CD14-positive monocyte (primary cell): ENCODE measurements at regions not wholly inside any gene's neighbourhood (a gene's known extent, or its start where the extent isn't known, plus 50 kb on each side); places are given as distances from the start of the nearest gene placed in this dataset.
"Not testable (repeated sequence)": the region's sequence is repeated elsewhere in the genome, so short reads cannot be mapped to it uniquely, and the experiment has no call there.

Experiments used
- DNase-seq, 3 donors: peaks; one replicate each; pipeline ENCODE4 v3.0.0-alpha.2; 2011 to 2022
- H2AFZ ChIP-seq: 2 replicates; pipeline ENCODE4 v1.6.0; 2012; ENCODE audit warnings: mild to moderate bottlenecking, low read depth, low read length, inconsistent platforms; ENCODE audit not compliant: insufficient read depth, poor library complexity, severe bottlenecking
- H3K27ac ChIP-seq, 2 donors: 1 replicate in 1 of 2; 2 replicates in 1 of 2; pipeline ENCODE4 v1.5.1; 2012 to 2013; ENCODE audit warnings: low read length in 2 of 2, control low read depth in 1 of 2, inconsistent platforms in 1 of 2, low read depth in 1 of 2, mild to moderate bottlenecking in 1 of 2
- H3K27me3 ChIP-seq, 2 donors: one replicate each; pipeline versions ENCODE4 v1.6.0 to v1.6.1; 2011 to 2013; ENCODE audit warnings: low read length in 2 of 2; ENCODE audit not compliant: control insufficient read depth in 2 of 2, insufficient read depth in 2 of 2
- H3K36me3 ChIP-seq, 2 donors: replicated peaks in 1 of 2; 1 replicate in 1 of 2; 2 replicates in 1 of 2; pipeline versions ENCODE4 v1.5.1 to v1.6.1; 2012 to 2013; ENCODE audit warnings: low read length in 2 of 2, control low read depth in 1 of 2, inconsistent platforms in 1 of 2, mild to moderate bottlenecking in 1 of 2; ENCODE audit not compliant: insufficient read depth in 2 of 2, control insufficient read depth in 1 of 2
- H3K4me1 ChIP-seq, 2 donors: 1 replicate in 1 of 2; 2 replicates in 1 of 2; pipeline versions ENCODE4 v1.5.1 to v1.6.1; 2012 to 2013; ENCODE audit warnings: low read length in 2 of 2, control low read depth in 1 of 2, inconsistent platforms in 1 of 2, mild to moderate bottlenecking in 1 of 2, moderate library complexity in 1 of 2; ENCODE audit not compliant: insufficient read depth in 2 of 2, control insufficient read depth in 1 of 2
- H3K4me2 ChIP-seq: replicated peaks from 2 replicates; pipeline ENCODE3; 2012; ENCODE audit warnings: low read length, moderate library complexity, mild to moderate bottlenecking; ENCODE audit not compliant: poor library complexity, severe bottlenecking; ENCODE audit errors: extremely low read depth
- H3K4me3 ChIP-seq, 3 experiments: fragments of 200-600 bp in 1 of 3; sonication (generic) in 1 of 3; replicated peaks in 1 of 3; 1 replicate in 2 of 3; 2 replicates in 1 of 3; pipeline ENCODE4 v1.5.1; 2011 to 2013; ENCODE audit warnings: low read length in 3 of 3, mild to moderate bottlenecking in 3 of 3, control low read depth in 2 of 3, low read depth in 2 of 3, inconsistent platforms in 1 of 3, moderate library complexity in 1 of 3
- H3K79me2 ChIP-seq: 2 replicates; pipeline ENCODE4 v1.6.0; 2012; ENCODE audit warnings: mild to moderate bottlenecking, control low read depth, inconsistent platforms, low read length, moderate library complexity; ENCODE audit not compliant: insufficient read depth
- H3K9ac ChIP-seq: 2 replicates; pipeline ENCODE4 v1.6.0; 2017; ENCODE audit warnings: low read length, mild to moderate bottlenecking; ENCODE audit not compliant: insufficient read depth, poor library complexity, severe bottlenecking
- H3K9me3 ChIP-seq, 2 donors: replicated peaks in 1 of 2; 1 replicate in 1 of 2; 2 replicates in 1 of 2; pipeline versions ENCODE4 v1.5.1 to v1.6.1; 2012 to 2013; ENCODE audit warnings: low read length in 2 of 2, control low read depth in 1 of 2; ENCODE audit not compliant: control insufficient read depth in 1 of 2, insufficient read depth in 1 of 2
- H4K20me1 ChIP-seq: 2 replicates; pipeline ENCODE4 v1.6.0; 2012; ENCODE audit warnings: mild to moderate bottlenecking, low read length, control low read depth, moderate library complexity; ENCODE audit not compliant: insufficient read depth
- H3K27ac Mint-ChIP-seq, 7 donors: one replicate each; pipeline ENCODE4 v1.8.0; 2020; ENCODE audit warnings: mild to moderate bottlenecking in 7 of 7, mixed read lengths in 7 of 7, moderate library complexity in 6 of 7, inconsistent platforms in 2 of 7
- H3K27me3 Mint-ChIP-seq, 3 donors: one replicate each; pipeline ENCODE4 v1.8.0; 2021 to 2022; ENCODE audit warnings: low read depth in 3 of 3, mild to moderate bottlenecking in 3 of 3, mixed read lengths in 3 of 3, moderate library complexity in 3 of 3, inconsistent platforms in 1 of 3
- H3K36me3 Mint-ChIP-seq, 2 donors: one replicate each; pipeline ENCODE4 v1.8.0; 2020; ENCODE audit warnings: mixed read lengths in 2 of 2, inconsistent platforms in 1 of 2, mild to moderate bottlenecking in 1 of 2
- H3K4me1 Mint-ChIP-seq: one replicate; pipeline ENCODE4 v1.8.0; 2020; ENCODE audit warnings: mild to moderate bottlenecking, mixed read lengths
- H3K4me3 Mint-ChIP-seq, 2 donors: one replicate each; pipeline ENCODE4 v1.8.0; 2020; ENCODE audit warnings: mild to moderate bottlenecking in 2 of 2, mixed read lengths in 2 of 2, moderate library complexity in 1 of 2
- H3K9me3 Mint-ChIP-seq, 7 donors: one replicate each; pipeline ENCODE4 v1.8.0; 2020 to 2022; ENCODE audit warnings: mixed read lengths in 7 of 7, mild to moderate bottlenecking in 6 of 7, moderate library complexity in 6 of 7, inconsistent platforms in 2 of 7
- CTCF ChIP-seq: fragments of 200-600 bp; IDR thresholded peaks from one replicate; pipeline ENCODE4 v1.8.0; 2022; ENCODE audit warnings: antibody characterized with exemption, mild to moderate bottlenecking
- WGBS: methylation state at CpG from one replicate; pipeline ENCODE4 v1.1.5; 2013; ENCODE audit warnings: missing lambda C conversion rate; ENCODE audit not compliant: insufficient coverage; 5-methylcytosine and 5-hydroxymethylcytosine counted together
- intact Hi-C, 2 donors: fragments of 100-400 bp; cut with micrococcal nuclease; formaldehyde crosslinking; loops; one replicate each; pipeline versions ENCODE4 v1.15.0 to v1.15.1; 2023

- Histone ChIP-seq H3K9ac (no peak overlapping the region), H3K27ac (no peak overlapping the region), H3K27me3 (no peaks in the 10 kb centered on the region), H3K4me1 (no peaks in the 10 kb centered on the region), H3K9me3 (no peaks in the 10 kb centered on the region), H3K79me2 (no peaks in the 10 kb centered on the region), H2AFZ (no peak overlapping the region), H4K20me1 (no peaks in the 10 kb centered on the region), H3K4me2 (no peak overlapping the region), H3K36me3 (no peaks in the 10 kb centered on the region), H3K4me3 (no peak overlapping the region)
- no CpG with 5 or more reads among the region's 2 CpGs for WGBS
- intact Hi-C loops, result no loop called here
- TF ChIP-seq CTCF, result no peak
- no peak overlapping the region for H3K27ac Mint-ChIP-seq
- DNase-seq, result no peak
- no peak overlapping the region for H3K4me3 Mint-ChIP-seq
- no peaks in the 10 kb centered on the region for H3K4me1 Mint-ChIP-seq
- H3K27me3 Mint-ChIP-seq, result peaks cover 0 to 4% (median 0%) of the 10 kb centered on the region in 3 donors
- H3K36me3 Mint-ChIP-seq, result no peaks in the 10 kb centered on the region
- H3K9me3 Mint-ChIP-seq, result peaks cover 0 to 2% (median 0%) of the 10 kb centered on the region in 7 donors
These were observed 359.6 kb downstream of the NR4A2 start for GRCh38 chr2:155972916-155973315.

- H2AFZ ChIP-seq, H3K27me3 ChIP-seq, H3K4me3 ChIP-seq, H3K27me3 Mint-ChIP-seq, H3K9me3 Mint-ChIP-seq, H3K79me2 ChIP-seq, H3K4me1 Mint-ChIP-seq, H4K20me1 ChIP-seq, DNase-seq, intact Hi-C loops, H3K4me3 Mint-ChIP-seq, H3K27ac ChIP-seq, H3K36me3 ChIP-seq, H3K4me1 ChIP-seq, H3K27ac Mint-ChIP-seq, H3K4me2 ChIP-seq, H3K9ac ChIP-seq, H3K36me3 Mint-ChIP-seq, H3K9me3 ChIP-seq: not testable (repeated sequence)
- 100% methylated on average over 2 of the region's 18 CpGs for WGBS
These were observed 366.5 kb downstream of the NR4A2 start for GRCh38 chr2:155966064-155966471.
